K562 (cell line): ENCODE measurements at regions not wholly inside any gene's neighbourhood (a gene's known extent, or its start where the extent isn't known, plus 50 kb on each side); places are given as distances from the start of the nearest gene placed in this dataset.

Experiments used
- ATAC-seq: fragments of 200-7000 bp; cut with Tn5 transposase; 3 replicates; pipeline ENCODE4 v1.9.1; 2020; ENCODE audit warnings: moderate library complexity
- BruUV-seq: library from RNA; stranded (reverse); fragments of 400-500 nt; replicated peaks from 2 replicates; lab custom pipeline; 2021; lab: Mats Ljungman, UMichigan
- CTCF ChIA-PET: fragments of 300-600 bp; formaldehyde crosslinking; extraction: SDS; loops from one replicate; lab custom pipeline; 2021; ENCODE audit warnings: low intra/inter-chr PET ratio; lab: Yijun Ruan, JAX
- POLR2A ChIA-PET: fragments of 300-600, 350-650 bp; sonication (Branson Sonifier 250); formaldehyde crosslinking; extraction: SDS; loops from one replicate; lab custom pipeline; 2021; ENCODE audit warnings: antibody characterized with exemption, inconsistent platforms; lab: Yijun Ruan, JAX
- DNase-seq, 4 experiments: peaks; one replicate each; pipeline versions ENCODE4 v3.0.0 to v3.0.0-alpha.2; 2011 to 2018; ENCODE audit warnings: low spot score in 3 of 4, mixed read lengths in 3 of 4; ENCODE audit errors: extremely low read depth in 1 of 4
- FAIRE-seq: peaks from 2 replicates; lab custom pipeline; 2011; peaks lifted over from hg19 to GRCh38; lab: Jason Lieb, UNC
- H2AFZ ChIP-seq: 2 replicates; pipeline ENCODE4 v1.6.0; 2011; ENCODE audit warnings: low read depth, low read length, control low read depth, inconsistent platforms
- H3K27ac ChIP-seq: fragments of 200-600 bp; 3 replicates; pipeline ENCODE4 v1.8.0; 2011; ENCODE audit warnings: low read depth, mild to moderate bottlenecking, control low read depth, inconsistent platforms, low read length, moderate library complexity, mixed read lengths; ENCODE audit errors: extremely low read depth
- H3K27me3 ChIP-seq, 2 experiments: fragments of 300-600 bp in 1 of 2; 2 replicates in 1 of 2; 3 replicates in 1 of 2; pipeline versions ENCODE4 v1.6.0 to v1.8.0; 2011; ENCODE audit warnings: inconsistent platforms in 2 of 2, low read length in 2 of 2, mild to moderate bottlenecking in 1 of 2, mixed read lengths in 1 of 2, moderate library complexity in 1 of 2; ENCODE audit not compliant: control insufficient read depth in 2 of 2, insufficient read depth in 2 of 2
- H3K36me3 ChIP-seq: fragments of 300-600 bp; 3 replicates; pipeline ENCODE4 v1.8.0; 2011; ENCODE audit warnings: mild to moderate bottlenecking, low read length, inconsistent platforms; ENCODE audit not compliant: control insufficient read depth, insufficient read depth
- H3K4me1 ChIP-seq, 2 experiments: fragments of 200-600 bp in 1 of 2; replicated peaks in 1 of 2; 2 replicates in 1 of 2; 3 replicates in 1 of 2; pipeline versions ENCODE4 v1.5.1 to v1.8.0; 2011; ENCODE audit warnings: inconsistent platforms in 2 of 2, low read length in 2 of 2, mild to moderate bottlenecking in 1 of 2, mixed read lengths in 1 of 2, moderate library complexity in 1 of 2; ENCODE audit not compliant: control insufficient read depth in 2 of 2, insufficient read depth in 2 of 2
- H3K4me2 ChIP-seq: 2 replicates; pipeline ENCODE4 v1.6.1; 2011; ENCODE audit warnings: low read length, control low read depth, inconsistent platforms, mixed read lengths; ENCODE audit not compliant: insufficient read depth
- H3K4me3 ChIP-seq: fragments of 200-600 bp; sonication (generic), shearing (Covaris generic); 2 replicates; pipeline ENCODE4 v1.5.1; 2016; ENCODE audit warnings: control low read depth, inconsistent platforms
- H3K79me2 ChIP-seq: fragments of 200-600 bp; 3 replicates; pipeline ENCODE4 v1.8.0; 2011; ENCODE audit warnings: low read length, inconsistent platforms; ENCODE audit not compliant: control insufficient read depth, insufficient read depth
- H3K9ac ChIP-seq, 2 experiments: 2 replicates each; pipeline versions ENCODE4 v1.6.0 to v1.6.1; 2011; ENCODE audit warnings: low read depth in 2 of 2, low read length in 2 of 2, control low read depth in 1 of 2, inconsistent platforms in 1 of 2, mild to moderate bottlenecking in 1 of 2, mixed read lengths in 1 of 2; ENCODE audit not compliant: insufficient read depth in 1 of 2
- H3K9me1 ChIP-seq: one replicate; pipeline ENCODE4 v1.6.0; 2011; ENCODE audit warnings: inconsistent platforms, mild to moderate bottlenecking, low read length, moderate library complexity; ENCODE audit not compliant: control insufficient read depth, insufficient read depth
- H3K9me3 ChIP-seq: replicated peaks from 2 replicates; pipeline ENCODE4 v1.5.1; 2011; ENCODE audit warnings: low read depth, low read length, inconsistent platforms; ENCODE audit not compliant: control insufficient read depth, insufficient read depth
- H4K20me1 ChIP-seq: replicated peaks from 2 replicates; pipeline ENCODE4 v1.6.1; 2011; ENCODE audit warnings: low read length, inconsistent platforms, mixed read lengths; ENCODE audit not compliant: control insufficient read depth, insufficient read depth
- BDP1 ChIP-seq: IDR thresholded peaks from 3 replicates; pipeline ENCODE4 v1.6.1; 2011; ENCODE audit not compliant: insufficient read length, insufficient read depth
- FOXP1 ChIP-seq: sonication (generic); formaldehyde crosslinking; IDR thresholded peaks from 2 replicates; pipeline ENCODE4 v1.8.0; 2022; ENCODE audit warnings: mild to moderate bottlenecking, missing genetic modification reagents
- HNRNPUL1 ChIP-seq: fragments of 200-400 bp; formaldehyde crosslinking; IDR thresholded peaks from 2 replicates; pipeline ENCODE4 v1.6.1; 2017; ENCODE audit warnings: low read length
- MYBL2 ChIP-seq, 2 experiments: fragments of 450-650 bp in 1 of 2; sonication (generic) in 1 of 2; formaldehyde crosslinking in 1 of 2; IDR thresholded peaks; 2 replicates each; pipeline versions ENCODE4 v1.6.1 to v1.8.1; 2017 to 2022; ENCODE audit warnings: borderline replicate concordance in 1 of 2, inconsistent platforms in 1 of 2, low read depth in 1 of 2, mild to moderate bottlenecking in 1 of 2, missing genetic modification reagents in 1 of 2, moderate library complexity in 1 of 2
- NONO ChIP-seq, 2 experiments: fragments of 200-400 bp in 1 of 2; fragments of 450-650 bp in 1 of 2; formaldehyde crosslinking in 1 of 2; IDR thresholded peaks; 2 replicates each; pipeline ENCODE4 v1.6.1; 2017; ENCODE audit warnings: low read depth in 2 of 2, mild to moderate bottlenecking in 2 of 2, moderate library complexity in 2 of 2, low read length in 1 of 2
- NR2F6 ChIP-seq: fragments of 450-650 bp; formaldehyde crosslinking; IDR thresholded peaks from 2 replicates; pipeline ENCODE4 v1.4.0; 2020; ENCODE audit warnings: mild to moderate bottlenecking
- SNRNP70 ChIP-seq: fragments of 200-400 bp; formaldehyde crosslinking; optimal IDR thresholded peaks from 2 replicates; pipeline ENCODE3; 2017; ENCODE audit warnings: low read depth, low read length
- TCF15 ChIP-seq: fragments of 250-450 bp; sonication (Bioruptor Pico); IDR thresholded peaks from 2 replicates; pipeline ENCODE4 v1.8.0; 2022; ENCODE audit warnings: moderate library complexity, mild to moderate bottlenecking, inconsistent platforms
- TCF7L2 ChIP-seq: fragments of 150-350 bp; IDR thresholded peaks from 2 replicates; pipeline ENCODE4 v1.6.1; 2016; ENCODE audit warnings: low read depth, mild to moderate bottlenecking, low read length, moderate library complexity
- ZNF165 ChIP-seq: fragments of 250-450 bp; sonication (Bioruptor Pico); IDR thresholded peaks from 2 replicates; pipeline ENCODE4 v1.4.0; 2020; ENCODE audit warnings: borderline replicate concordance
- ZNF224 ChIP-seq: sonication (generic); formaldehyde crosslinking; IDR thresholded peaks from 2 replicates; pipeline ENCODE4 v1.8.0; 2022; ENCODE audit warnings: mild to moderate bottlenecking, missing genetic modification reagents
- ZNF239 ChIP-seq: fragments of 250-450 bp; sonication (Bioruptor Pico); IDR thresholded peaks from 2 replicates; pipeline ENCODE4 v1.4.0; 2020; ENCODE audit warnings: mild to moderate bottlenecking
- ZNF699 ChIP-seq: fragments of 250-450 bp; sonication (Bioruptor Pico); IDR thresholded peaks from 2 replicates; pipeline ENCODE4 v1.8.0; 2021; ENCODE audit warnings: mild to moderate bottlenecking, moderate library complexity; ENCODE audit not compliant: insufficient replicate concordance
- WGBS: fragments of 100-300 bp; shearing (Covaris generic); methylation state at CpG from one replicate; pipeline ENCODE4 v1.1.6; 2016; ENCODE audit warnings: low coverage, mixed read lengths; ENCODE audit not compliant: insufficient coverage; ENCODE audit errors: missing lambda C conversion rate; 5-methylcytosine and 5-hydroxymethylcytosine counted together
- in situ Hi-C: fragments of 300-500 bp; cut with MboI; formaldehyde crosslinking; loops from 4 replicates; pipeline ENCODE4 v1.15.0; 2018; ENCODE audit warnings: inconsistent platforms, mixed read lengths
- intact Hi-C: fragments of 100-400 bp; cut with micrococcal nuclease; formaldehyde crosslinking; loops from 2 replicates; pipeline ENCODE4 v1.14.2; 2022

GRCh38 chr20:60599381-60599780, 641.2 kb downstream of the CDH26 start:
- intact Hi-C loops = no loop called here
- no peak for TF ChIP-seq TCF7L2
- TF ChIP-seq BDP1 = no peak
- TF ChIP-seq NR2F6 (CRISPR knock-in tag) = no peak
- no peak for TF ChIP-seq ZNF239
- TF ChIP-seq SNRNP70 = no peak
- no peak for TF ChIP-seq NONO (IDR thresholded peaks at IDR 0.05; ENCODE audit: low read depth in 2 of 2, low read length in 1 of 2)
- no peak for TF ChIP-seq HNRNPUL1
- TF ChIP-seq TCF15 (CRISPR knock-in tag) = no peak
- TF ChIP-seq ZNF699 = no peak
- no peak for TF ChIP-seq FOXP1 (CRISPR knock-in tag)
- no peak for TF ChIP-seq MYBL2 (IDR thresholded peaks at IDR 0.05; ENCODE audit: low read depth)
- no peak for TF ChIP-seq MYBL2 (CRISPR knock-in tag; IDR thresholded peaks at IDR 0.05; ENCODE audit: borderline replicate concordance)
- no peak for TF ChIP-seq ZNF224 (CRISPR knock-in tag)
- TF ChIP-seq ZNF165 = no peak
- TF ChIP-seq, all 486 proteins: peak for 0

More at GRCh38 chr20:60599381-60599780, 641.2 kb downstream of the CDH26 start:
- Histone ChIP-seq H3K4me2 (no peak overlapping the region), H3K9me1 (no peaks in the 10 kb centered on the region), H3K9me3 (no peaks in the 10 kb centered on the region), H3K79me2 (no peaks in the 10 kb centered on the region), H3K27ac (no peak overlapping the region), H2AFZ (no peak overlapping the region), H4K20me1 (no peaks in the 10 kb centered on the region), H3K4me3 (no peak overlapping the region), H3K27me3 (no peaks in the 10 kb centered on the region), H3K9ac (no peak overlapping the region), H3K4me1 (no peaks in the 10 kb centered on the region), H3K36me3 (no peaks in the 10 kb centered on the region)
- FAIRE-seq (no peak), DNase-seq (no peak), ATAC-seq (no peak)
- in situ Hi-C loops = no loop called here
- WGBS = 1% methylated on average over 16 of the region's 16 CpGs
- BruUV-seq = no TSS peak
- POLR2A ChIA-PET = interaction anchor here (0.6 kb wide), 1 partner anchor 494 kb away, joined by 3 read pairs; no protein-coding TSS in a partner anchor
- CTCF ChIA-PET = no interaction called here
